ENCODE measurements at regions not wholly inside any gene's neighbourhood (a gene's known extent, or its start where the extent isn't known, plus 50 kb on each side); places are given as distances from the start of the nearest gene placed in this dataset.

DNA sequence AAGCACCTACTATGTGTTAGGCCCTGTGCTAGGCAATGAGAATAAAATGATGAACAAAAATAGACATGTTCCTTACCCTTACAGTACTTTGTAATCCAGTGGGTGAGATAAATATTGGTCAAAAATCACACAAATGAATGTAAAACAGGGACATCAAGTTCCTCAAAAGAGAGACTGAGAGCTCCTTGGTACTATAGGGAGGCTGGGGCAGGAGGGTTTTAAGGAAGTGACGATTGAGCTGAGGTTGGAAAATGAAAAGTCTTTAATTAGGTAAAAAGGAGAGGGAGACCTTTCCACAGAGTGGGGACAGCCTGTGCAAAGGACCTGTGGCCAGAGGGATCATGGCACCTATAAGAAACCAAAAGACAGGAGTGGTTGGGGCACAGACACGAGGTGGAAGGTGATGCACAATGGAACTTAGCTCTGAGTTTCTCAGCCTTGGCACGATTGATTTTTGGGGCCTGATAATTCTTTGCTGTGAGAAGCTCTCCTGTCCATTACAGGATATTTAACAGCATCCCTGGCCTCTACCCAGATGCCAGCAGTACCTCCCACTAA lies 140.3 kb downstream of the CEP57L1 start:
- 41% methylated on average over 3 of the region's 3 CpGs for WGBS (ENCODE audit: missing lambda C conversion rate)
- DNase-seq (ENCODE audit: low read depth in 1 of 2, low spot score in 1 of 2) (no peak), ATAC-seq (no peak), FAIRE-seq (no peak)
- no peak for TF ChIP-seq RARB (CRISPR knock-in tag; IDR thresholded peaks at IDR 0.05)
- Histone ChIP-seq H3K4me3 (no peak overlapping the region), H3K9me3 (no peaks in the 10 kb centered on the region), H3K27ac (no peak overlapping the region), H3K4me2 (no peak overlapping the region), H3K4me1 (no peaks in the 10 kb centered on the region)
- ChIA-PET POLR2A (no interaction called here), CTCF (interaction anchor here (0.9 to 1.5 kb wide), 3 partner anchors 47 to 149 kb away, joined by 3 read pairs; no protein-coding TSS in a partner anchor)

DNA sequence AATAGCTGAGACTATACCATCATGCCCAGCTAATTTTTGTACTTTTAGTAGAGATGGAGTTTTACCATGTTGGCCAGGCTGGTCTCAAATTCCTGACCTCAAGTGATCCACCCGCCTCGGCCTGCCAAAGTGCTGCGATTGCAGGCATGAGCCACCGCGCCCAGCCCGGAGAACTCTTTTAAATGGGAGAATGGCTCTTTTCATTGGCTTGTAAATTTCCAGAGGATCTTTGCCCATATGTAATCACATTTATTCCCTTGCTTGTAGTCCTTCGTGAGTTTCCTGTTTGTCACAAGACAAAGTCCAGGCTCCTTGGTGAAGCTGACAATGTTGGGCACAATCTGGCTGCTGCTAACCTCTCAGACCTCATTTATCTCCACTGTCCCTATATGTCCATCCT lies 135.1 kb downstream of the CEP57L1 start:
- H3K4me3 ChIP-seq = no peak overlapping the region
- no peak overlapping the region for H3K27ac ChIP-seq
- no peak for TF ChIP-seq GATA3 (IDR thresholded peaks at IDR 0.05; ENCODE audit: borderline replicate concordance)
- TF ChIP-seq RCOR1 (IDR thresholded peaks at IDR 0.05; ENCODE audit: low read depth, low read length) = no peak
- no peak for TF ChIP-seq CBX8 (IDR thresholded peaks at IDR 0.05)
- no peak for TF ChIP-seq ESRRA (IDR thresholded peaks at IDR 0.05; ENCODE audit: borderline replicate concordance, low read length)
- TF ChIP-seq ZSCAN20 (CRISPR knock-in tag; IDR thresholded peaks at IDR 0.05) = no peak
- no peak for TF ChIP-seq EP300 (IDR thresholded peaks at IDR 0.05)
- no peak for TF ChIP-seq FOXS1 (CRISPR knock-in tag; IDR thresholded peaks at IDR 0.05)
- no peak for TF ChIP-seq FOSL2 (IDR thresholded peaks at IDR 0.05)
- TF ChIP-seq FOSL2 (CRISPR knock-in tag; IDR thresholded peaks at IDR 0.05) = no peak
- no peak for TF ChIP-seq ZNF302 (CRISPR knock-in tag; IDR thresholded peaks at IDR 0.05)
- no peak overlapping the region for H3K4me2 ChIP-seq
- ATAC-seq (no peak), FAIRE-seq (no peak), DNase-seq (ENCODE audit: low read depth in 1 of 2, low spot score in 1 of 2) (no peak)
- H3K4me1 ChIP-seq = no peaks in the 10 kb centered on the region
- no peaks in the 10 kb centered on the region for H3K9me3 ChIP-seq
- CTCF ChIA-PET = interaction anchor here (1.3 kb wide), 1 partner anchor 25 kb away, joined by 3 read pairs; no protein-coding TSS in a partner anchor
- POLR2A ChIA-PET = no interaction called here
- 93% methylated on average over 7 of the region's 7 CpGs for WGBS (ENCODE audit: missing lambda C conversion rate)

DNA sequence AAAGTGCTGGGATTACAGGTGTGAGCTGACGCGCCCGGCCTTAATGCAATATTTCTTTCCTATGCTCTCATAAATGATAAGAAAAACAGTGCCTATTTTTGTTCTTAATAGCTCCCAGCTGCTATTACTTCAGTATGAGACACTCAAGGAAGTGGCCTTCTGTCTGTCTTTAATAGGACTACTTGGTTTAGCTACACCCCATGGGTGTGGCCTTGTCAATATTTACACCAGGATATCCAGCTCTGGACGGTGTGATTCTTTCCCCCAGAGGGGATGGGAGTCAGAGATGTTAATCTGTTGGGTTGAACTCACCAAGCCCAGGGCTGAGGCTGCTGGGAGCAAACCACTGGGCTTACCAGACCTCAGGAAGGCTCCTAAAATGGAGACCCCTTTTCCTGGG lies 134.2 kb downstream of the CEP57L1 start:
- CTCF ChIA-PET = no interaction called here
- no peak for FAIRE-seq

More for the DNA sequence above, 134.2 kb downstream of the CEP57L1 start:
- Histone ChIP-seq H3K4me3 (no peak overlapping the region), H3K9me3 (no peaks in the 10 kb centered on the region), H3K4me2 (no peak overlapping the region), H3K4me1 (no peaks in the 10 kb centered on the region), H3K27ac (no peak overlapping the region)
- peak in 1 of 2 experiments; percentile 64 for DNase-seq (ENCODE audit: low read depth in 1 of 2, low spot score in 1 of 2)
- 73% methylated on average over 3 of the region's 4 CpGs for WGBS (ENCODE audit: missing lambda C conversion rate)
- TF ChIP-seq, protein P1, sequence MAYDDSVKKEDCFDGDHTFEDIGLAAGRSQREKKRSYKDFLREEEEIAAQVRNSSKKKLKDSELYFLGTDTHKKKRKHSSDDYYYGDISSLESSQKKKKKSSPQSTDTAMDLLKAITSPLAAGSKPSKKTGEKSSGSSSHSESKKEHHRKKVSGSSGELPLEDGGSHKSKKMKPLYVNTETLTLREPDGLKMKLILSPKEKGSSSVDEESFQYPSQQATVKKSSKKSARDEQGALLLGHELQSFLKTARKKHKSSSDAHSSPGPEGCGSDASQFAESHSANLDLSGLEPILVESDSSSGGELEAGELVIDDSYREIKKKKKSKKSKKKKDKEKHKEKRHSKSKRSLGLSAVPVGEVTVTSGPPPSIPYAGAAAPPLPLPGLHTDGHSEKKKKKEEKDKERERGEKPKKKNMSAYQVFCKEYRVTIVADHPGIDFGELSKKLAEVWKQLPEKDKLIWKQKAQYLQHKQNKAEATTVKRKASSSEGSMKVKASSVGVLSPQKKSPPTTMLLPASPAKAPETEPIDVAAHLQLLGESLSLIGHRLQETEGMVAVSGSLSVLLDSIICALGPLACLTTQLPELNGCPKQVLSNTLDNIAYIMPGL (CRISPR knock-in tag; IDR thresholded peaks at IDR 0.05; ENCODE audit: borderline replicate concordance) = no peak
- TF ChIP-seq, protein P2, sequence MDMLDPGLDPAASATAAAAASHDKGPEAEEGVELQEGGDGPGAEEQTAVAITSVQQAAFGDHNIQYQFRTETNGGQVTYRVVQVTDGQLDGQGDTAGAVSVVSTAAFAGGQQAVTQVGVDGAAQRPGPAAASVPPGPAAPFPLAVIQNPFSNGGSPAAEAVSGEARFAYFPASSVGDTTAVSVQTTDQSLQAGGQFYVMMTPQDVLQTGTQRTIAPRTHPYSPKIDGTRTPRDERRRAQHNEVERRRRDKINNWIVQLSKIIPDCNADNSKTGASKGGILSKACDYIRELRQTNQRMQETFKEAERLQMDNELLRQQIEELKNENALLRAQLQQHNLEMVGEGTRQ (IDR thresholded peaks at IDR 0.05) = no peak
- TF ChIP-seq CHD2 (IDR thresholded peaks at IDR 0.05; ENCODE audit: low read length, partially characterized antibody) (no peak), BHLHE40 (IDR thresholded peaks at IDR 0.05; ENCODE audit: low read depth, low read length) (no peak), EP300 (IDR thresholded peaks at IDR 0.05) (no peak), CEBPB (IDR thresholded peaks at IDR 0.05) (no peak), TP53 (CRISPR knock-in tag; IDR thresholded peaks at IDR 0.05) (no peak), RAD21 (conservative IDR thresholded peaks at IDR 0.05 in 1 of 2, IDR thresholded peaks at IDR 0.05 in 1 of 2) (no peak), NR3C1 (IDR thresholded peaks at IDR 0.05) (no peak), MYC (IDR thresholded peaks at IDR 0.05; ENCODE audit: borderline replicate concordance, low read length) (no peak), JUN (IDR thresholded peaks at IDR 0.05) (no peak), PHF8 (IDR thresholded peaks at IDR 0.05; ENCODE audit: borderline replicate concordance, low read depth) (no peak), HEYL (CRISPR knock-in tag; IDR thresholded peaks at IDR 0.05) (no peak), RFX5 (IDR thresholded peaks at IDR 0.05) (no peak), SREBF2 (IDR thresholded peaks at IDR 0.05) (no peak), POLR2AphosphoS2 (conservative IDR thresholded peaks at IDR 0.05; ENCODE audit: low read length) (no peak)
- TF ChIP-seq, protein P3, sequence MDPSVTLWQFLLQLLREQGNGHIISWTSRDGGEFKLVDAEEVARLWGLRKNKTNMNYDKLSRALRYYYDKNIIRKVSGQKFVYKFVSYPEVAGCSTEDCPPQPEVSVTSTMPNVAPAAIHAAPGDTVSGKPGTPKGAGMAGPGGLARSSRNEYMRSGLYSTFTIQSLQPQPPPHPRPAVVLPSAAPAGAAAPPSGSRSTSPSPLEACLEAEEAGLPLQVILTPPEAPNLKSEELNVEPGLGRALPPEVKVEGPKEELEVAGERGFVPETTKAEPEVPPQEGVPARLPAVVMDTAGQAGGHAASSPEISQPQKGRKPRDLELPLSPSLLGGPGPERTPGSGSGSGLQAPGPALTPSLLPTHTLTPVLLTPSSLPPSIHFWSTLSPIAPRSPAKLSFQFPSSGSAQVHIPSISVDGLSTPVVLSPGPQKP (IDR thresholded peaks at IDR 0.05; ENCODE audit: low read depth, low read length) = no peak
- TF ChIP-seq, protein P4, sequence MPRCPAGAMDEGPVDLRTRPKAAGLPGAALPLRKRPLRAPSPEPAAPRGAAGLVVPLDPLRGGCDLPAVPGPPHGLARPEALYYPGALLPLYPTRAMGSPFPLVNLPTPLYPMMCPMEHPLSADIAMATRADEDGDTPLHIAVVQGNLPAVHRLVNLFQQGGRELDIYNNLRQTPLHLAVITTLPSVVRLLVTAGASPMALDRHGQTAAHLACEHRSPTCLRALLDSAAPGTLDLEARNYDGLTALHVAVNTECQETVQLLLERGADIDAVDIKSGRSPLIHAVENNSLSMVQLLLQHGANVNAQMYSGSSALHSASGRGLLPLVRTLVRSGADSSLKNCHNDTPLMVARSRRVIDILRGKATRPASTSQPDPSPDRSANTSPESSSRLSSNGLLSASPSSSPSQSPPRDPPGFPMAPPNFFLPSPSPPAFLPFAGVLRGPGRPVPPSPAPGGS (IDR thresholded peaks at IDR 0.05) = no peak
- TF ChIP-seq, protein P5, sequence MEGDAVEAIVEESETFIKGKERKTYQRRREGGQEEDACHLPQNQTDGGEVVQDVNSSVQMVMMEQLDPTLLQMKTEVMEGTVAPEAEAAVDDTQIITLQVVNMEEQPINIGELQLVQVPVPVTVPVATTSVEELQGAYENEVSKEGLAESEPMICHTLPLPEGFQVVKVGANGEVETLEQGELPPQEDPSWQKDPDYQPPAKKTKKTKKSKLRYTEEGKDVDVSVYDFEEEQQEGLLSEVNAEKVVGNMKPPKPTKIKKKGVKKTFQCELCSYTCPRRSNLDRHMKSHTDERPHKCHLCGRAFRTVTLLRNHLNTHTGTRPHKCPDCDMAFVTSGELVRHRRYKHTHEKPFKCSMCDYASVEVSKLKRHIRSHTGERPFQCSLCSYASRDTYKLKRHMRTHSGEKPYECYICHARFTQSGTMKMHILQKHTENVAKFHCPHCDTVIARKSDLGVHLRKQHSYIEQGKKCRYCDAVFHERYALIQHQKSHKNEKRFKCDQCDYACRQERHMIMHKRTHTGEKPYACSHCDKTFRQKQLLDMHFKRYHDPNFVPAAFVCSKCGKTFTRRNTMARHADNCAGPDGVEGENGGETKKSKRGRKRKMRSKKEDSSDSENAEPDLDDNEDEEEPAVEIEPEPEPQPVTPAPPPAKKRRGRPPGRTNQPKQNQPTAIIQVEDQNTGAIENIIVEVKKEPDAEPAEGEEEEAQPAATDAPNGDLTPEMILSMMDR (IDR thresholded peaks at IDR 0.05) = no peak
- TF ChIP-seq, protein P6, sequence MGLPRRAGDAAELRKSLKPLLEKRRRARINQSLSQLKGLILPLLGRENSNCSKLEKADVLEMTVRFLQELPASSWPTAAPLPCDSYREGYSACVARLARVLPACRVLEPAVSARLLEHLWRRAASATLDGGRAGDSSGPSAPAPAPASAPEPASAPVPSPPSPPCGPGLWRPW (IDR thresholded peaks at IDR 0.05) = no peak
- POLR2A ChIA-PET = no interaction called here
- ATAC-seq = peak in 1 of 2 experiments; percentile 67; a peak in 3 of 6 replicates

All from A549 (cell line).